ENCODE measurements at regions not wholly inside any gene's neighbourhood (a gene's known extent, or its start where the extent isn't known, plus 50 kb on each side); places are given as distances from the start of the nearest gene placed in this dataset.

DNA sequence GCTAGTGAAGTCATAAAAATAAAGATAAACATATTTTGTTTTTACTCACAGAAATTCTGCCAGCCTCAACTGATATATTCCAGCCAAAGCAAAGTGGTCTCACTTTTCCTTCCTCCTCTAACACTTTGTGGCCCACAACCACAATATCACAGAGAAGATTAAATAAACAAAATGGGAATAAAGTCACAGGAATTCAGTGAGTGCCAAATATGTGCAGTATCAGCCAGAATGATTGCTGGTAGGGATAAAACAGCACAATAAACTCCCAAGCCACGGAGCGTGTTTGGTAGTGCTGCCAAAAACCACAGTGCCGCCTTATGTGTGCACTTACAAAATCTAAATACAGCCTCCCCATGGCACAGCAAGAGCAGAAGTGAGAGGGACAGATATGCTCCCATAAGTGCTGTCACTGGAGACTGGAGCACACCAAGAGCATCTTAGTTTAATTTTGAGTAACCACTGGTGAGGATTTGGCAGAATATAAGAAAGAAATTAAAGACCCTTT is 155.8 kb downstream of the POM121L12 start:
- TF ChIP-seq POLR2AphosphoS5 (IDR thresholded peaks at IDR 0.05) (no peak), POLR2A (IDR thresholded peaks at IDR 0.05) (no peak), EP300 (IDR thresholded peaks at IDR 0.05) (no peak)
- TF ChIP-seq, protein P1, sequence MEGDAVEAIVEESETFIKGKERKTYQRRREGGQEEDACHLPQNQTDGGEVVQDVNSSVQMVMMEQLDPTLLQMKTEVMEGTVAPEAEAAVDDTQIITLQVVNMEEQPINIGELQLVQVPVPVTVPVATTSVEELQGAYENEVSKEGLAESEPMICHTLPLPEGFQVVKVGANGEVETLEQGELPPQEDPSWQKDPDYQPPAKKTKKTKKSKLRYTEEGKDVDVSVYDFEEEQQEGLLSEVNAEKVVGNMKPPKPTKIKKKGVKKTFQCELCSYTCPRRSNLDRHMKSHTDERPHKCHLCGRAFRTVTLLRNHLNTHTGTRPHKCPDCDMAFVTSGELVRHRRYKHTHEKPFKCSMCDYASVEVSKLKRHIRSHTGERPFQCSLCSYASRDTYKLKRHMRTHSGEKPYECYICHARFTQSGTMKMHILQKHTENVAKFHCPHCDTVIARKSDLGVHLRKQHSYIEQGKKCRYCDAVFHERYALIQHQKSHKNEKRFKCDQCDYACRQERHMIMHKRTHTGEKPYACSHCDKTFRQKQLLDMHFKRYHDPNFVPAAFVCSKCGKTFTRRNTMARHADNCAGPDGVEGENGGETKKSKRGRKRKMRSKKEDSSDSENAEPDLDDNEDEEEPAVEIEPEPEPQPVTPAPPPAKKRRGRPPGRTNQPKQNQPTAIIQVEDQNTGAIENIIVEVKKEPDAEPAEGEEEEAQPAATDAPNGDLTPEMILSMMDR (IDR thresholded peaks at IDR 0.05) = no peak
